GM21723 (cell line): ENCODE measurements at regions not wholly inside any gene's neighbourhood (a gene's known extent, or its start where the extent isn't known, plus 50 kb on each side); places are given as distances from the start of the nearest gene placed in this dataset.

Experiments used
- ATAC-seq: cut with Tn5 transposase; IDR thresholded peaks from one replicate; pipeline ENCODE4 v1.9.1; 2021; ENCODE audit warnings: mild to moderate bottlenecking, moderate library complexity; ENCODE audit not compliant: unreplicated experiment

DNA sequence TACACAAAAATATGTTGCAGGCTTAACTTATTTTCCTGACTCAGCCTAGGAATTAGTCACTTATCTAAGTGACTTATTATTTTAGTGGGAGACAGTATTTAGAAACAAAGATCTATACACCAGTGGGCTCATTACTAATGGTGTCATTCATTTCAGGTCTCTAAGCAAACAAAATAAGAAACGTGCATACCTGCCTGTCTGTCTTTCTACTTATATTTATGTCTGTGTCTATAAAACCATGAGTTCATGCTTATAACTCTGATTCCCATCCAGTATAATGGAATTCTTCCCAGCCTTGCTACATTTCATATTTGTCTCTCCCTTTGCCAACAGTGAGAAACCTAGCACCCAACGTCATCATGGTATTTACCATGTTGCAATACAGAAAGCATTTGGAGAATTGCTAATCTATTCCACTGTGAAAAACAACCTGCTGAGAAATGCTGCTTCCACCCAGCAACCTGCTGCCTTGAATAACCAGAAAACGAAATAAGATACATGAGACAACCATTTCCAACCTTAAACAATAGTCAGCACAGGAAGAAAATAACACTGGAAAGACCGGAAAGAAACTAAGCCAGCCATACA lies 501.0 kb downstream of the GLRX3 start:
- no peak for ATAC-seq

DNA sequence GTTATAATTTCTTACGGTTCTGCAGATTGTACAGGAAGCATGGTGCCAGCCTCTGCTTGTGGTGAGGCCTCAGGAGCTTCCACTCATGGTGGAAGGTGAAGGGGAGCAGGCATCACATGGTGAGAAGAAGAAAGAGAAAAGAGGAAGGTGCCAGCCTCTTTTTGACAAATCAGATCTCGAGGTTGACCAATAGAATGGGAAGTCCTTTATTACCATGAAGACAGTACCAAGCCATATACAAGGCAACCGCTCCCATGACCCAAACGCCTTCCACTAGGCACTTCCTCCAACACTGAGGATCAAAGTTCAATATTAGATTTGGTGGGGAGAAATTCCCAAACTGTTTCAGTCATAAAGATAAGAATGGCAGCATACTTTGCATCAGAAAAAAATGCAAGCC lies 502.8 kb downstream of the GLRX3 start:
- ATAC-seq, result no peak

DNA sequence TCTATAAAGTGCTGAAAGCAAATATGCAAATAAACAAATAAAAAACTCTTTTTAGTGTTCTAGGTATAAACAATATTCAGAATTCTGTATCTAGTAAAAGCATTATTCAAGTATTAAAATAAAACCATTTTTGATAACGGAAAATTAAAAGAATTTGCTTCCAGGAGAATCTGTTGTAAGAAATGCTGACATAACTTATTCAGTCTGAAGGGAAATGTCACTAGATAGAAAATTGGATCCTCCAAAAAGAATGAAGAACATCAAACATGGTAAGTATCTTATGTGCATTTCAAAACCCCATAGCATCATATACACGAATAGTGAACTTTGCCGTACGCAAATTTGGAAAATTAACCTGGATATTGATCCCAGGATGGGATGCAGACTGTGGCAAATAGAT lies 506.7 kb downstream of the GLRX3 start:
- no peak for ATAC-seq

DNA sequence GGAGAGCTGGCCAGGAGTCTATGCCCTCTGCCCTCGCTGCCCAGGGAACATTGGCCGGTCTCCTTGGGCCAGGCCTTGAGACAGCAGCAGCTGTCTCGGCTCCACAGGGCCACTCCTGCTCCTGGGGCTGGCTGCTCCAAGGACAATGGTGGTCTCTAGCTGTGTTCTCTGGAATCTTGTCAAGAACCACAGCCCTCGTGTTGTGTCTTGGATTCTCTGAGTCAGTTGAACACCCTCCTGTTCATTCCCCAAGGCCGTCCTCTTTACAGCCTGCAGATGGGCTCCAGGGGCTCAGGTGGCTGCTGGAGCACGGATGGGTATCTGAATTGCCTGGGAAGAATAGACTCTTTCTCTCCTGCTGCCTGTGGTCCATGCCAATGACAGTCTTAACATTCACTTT lies 511.1 kb downstream of the GLRX3 start:
- no peak for ATAC-seq

DNA sequence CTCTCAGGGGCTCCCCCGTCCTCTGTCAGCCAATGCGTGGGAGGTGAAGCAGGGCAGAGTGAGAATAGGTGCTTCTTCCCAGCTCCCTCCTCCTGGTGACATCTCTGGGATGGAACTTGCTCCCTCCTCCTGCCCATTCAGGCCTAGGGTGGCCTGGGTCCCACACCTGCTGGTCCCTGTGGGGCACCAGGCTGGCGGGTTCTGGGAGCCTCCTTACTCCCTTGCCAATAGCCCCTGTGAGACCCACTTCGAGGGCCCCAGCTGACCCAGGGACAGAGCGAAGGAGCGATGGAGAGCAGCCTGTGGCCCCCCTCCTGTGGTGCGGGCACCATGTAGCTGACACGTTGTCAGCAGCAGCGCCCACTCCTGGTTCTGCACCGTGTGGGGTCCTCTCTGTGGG lies 512.6 kb downstream of the GLRX3 start:
- ATAC-seq, result no peak

DNA sequence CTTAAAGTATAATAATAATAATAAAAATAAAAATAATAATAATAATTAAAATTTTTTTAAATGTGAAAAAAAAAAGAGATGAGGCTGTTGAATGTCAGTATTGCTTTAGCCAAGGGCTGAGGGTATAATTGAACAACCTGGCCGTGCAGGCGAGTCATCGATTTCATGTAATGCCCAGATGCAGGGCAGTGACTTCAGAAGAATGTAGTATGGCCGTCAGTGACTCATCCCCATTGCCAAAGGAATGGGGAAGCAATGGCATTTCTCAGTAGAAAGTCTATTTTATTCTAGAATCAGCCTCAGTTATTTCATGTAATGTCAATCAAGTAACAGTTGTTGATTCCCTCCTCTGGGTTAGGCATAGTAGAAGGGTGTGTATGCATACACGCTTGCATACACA lies 516.4 kb downstream of the GLRX3 start:
- ATAC-seq, result no peak

DNA sequence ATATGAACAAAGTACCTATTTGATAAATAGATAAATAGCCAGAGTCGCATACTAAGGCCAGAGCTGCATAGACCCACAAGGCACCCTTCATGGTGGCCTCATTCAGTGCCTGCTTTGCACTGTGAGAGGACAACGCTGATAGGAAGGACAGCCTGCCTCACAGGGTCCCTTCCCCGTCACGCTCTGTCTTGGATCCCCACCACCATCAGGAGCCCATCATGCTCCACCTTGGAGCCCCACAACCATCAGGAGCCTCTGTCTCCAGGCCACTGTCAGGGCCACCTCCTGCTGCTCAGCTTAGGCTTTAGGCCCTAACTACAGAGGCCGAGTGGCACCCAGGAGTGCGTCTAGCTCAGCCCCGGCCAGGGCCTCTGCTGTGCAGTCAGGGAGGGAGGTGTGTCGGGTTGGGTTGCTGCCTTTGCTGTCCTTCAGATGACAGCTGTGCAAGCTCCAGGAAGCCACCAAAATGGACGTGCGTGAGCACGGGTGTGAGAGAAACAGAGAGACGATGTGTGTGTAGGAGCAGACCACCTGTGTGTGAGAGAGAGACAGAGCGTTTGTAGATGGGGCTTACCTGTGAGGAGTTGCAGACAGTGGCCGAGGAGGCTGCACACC lies 516.9 kb downstream of the GLRX3 start:
- no peak for ATAC-seq

DNA sequence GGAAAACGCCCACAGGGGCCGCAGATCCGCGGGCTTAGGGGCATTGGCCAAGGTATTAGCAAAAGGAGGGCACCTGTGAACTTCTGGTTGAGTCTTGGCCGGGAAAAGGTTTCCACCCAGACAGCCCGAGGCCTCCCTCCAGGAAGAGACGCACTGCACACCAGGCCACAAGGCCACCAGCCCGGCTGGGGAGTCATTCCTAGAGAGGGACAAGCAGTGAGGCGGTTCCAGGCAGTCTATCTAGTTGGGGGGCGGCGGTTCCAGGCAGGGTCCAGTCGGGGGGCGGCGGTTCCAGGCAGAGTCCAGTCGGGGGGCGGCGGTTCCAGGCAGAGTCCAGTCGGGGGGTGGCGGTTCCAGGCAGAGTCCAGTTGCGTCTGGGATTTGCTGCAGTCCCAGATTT lies 518.5 kb downstream of the GLRX3 start:
- ATAC-seq, result no peak

DNA sequence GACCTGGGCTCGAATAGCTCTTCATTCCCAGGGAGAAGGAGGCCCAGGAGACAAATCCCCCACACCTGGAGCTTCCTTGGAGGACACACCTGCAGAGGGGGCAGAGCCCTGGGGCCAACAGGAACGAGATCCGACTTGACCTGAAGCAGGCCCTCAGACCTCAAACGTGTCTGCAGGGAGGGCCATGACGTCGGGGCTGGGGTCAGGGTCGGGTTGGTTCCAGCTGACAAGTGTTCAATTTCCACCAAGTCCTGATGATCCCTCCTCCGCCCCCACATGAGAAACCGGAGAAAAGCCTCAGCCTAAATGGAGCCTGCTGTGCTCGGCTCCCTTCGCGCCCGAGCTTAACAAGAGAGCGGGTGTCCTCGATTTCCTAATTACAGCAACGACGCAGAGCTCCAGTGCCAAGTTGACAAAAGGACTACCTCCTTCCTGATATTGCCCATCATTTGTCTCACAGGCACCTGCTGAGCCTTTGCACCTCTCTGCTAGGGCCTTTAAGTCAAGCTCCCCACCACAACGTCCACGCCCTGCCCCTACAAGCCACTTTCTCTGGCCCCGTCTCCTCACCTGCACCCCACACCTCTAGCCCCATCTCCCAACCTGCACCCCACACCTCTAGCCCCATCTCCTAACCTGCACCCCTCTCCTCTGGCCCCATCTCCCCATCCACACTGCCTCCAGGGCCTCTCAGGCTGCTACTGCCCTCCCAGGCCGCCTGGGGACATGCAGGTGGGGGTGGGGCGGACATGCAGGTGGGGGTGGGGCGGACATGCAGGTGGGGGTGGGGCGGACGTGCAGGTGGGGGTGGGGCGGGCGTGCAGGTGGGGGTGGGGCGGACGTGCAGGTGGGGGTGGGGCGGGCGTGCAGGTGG lies 519.4 kb downstream of the GLRX3 start:
- no peak for ATAC-seq

DNA sequence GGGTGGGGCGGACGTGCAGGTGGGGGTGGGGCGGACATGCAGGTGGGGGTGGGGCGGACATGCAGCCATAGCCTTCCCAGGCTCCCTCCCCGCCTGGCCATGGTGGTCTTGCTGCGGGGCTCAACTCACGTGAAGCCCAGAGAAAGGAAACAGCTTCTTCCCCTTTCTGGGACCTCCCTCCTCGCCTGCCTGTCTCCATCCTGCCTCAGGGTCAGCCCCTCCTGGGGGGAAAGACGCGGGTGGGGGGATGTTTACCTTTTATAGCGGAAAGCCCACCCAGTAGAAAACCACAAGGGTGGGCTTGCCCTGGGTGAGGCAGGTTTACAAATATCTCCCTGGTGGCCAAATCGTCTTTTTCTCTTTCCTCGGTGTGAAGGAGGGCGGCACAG lies 520.0 kb downstream of the GLRX3 start:
- ATAC-seq, result no peak

DNA sequence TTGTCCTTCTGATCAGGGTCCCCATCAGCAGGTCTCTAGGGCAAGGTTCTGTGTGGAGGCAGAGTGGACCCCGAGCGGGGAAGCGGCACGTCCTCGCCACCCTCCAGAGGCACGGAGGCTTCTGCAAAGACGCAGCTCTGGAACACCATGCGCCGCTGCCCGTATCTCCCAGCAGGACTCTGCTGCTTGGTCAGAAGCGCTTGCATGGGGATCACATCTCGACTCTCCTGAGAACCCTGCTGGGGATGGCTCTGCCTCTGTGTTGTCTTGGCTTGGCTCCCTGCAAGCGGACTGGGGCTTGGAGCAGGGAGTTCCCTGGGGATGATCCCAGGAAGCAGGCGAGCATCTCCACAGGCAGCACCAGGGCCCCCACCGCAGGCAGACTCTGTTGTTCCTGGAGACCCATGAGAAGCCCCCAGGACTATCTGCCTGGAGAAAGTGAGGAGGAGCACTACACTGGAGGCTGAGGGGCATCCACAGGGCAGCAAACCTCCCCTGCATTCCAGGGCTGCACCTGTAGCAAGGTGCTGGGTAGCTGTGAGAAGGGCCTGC lies 520.5 kb downstream of the GLRX3 start:
- ATAC-seq, result no peak

DNA sequence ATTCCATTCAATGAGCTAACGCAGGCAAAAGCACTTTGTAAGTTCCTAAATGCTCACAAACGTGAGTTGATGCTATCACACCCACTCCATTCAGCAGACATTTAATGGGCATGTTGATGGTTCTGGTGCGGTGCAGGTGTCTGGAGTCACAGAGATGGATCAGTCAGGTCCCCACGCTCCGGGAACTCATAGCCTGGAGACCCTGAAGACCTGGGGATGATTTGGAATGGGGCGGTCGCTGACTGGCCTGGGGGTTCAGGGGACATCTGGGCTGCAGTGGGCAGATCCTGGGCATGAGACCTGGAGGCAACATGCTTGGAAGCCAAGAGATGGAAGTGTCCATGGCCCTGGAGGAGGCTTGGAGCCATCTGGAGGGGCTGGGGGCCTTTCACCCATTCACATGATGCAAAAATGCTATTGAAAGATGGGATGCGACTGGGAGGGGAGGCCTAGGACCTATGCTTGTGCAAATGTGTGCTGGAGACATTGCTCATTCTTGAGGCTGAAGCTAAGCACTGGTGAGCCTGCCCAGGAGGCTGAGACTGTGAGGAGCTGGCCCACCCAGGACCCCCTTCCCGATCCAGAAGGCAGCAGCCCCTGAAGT lies 522.6 kb downstream of the GLRX3 start:
- no peak for ATAC-seq

DNA sequence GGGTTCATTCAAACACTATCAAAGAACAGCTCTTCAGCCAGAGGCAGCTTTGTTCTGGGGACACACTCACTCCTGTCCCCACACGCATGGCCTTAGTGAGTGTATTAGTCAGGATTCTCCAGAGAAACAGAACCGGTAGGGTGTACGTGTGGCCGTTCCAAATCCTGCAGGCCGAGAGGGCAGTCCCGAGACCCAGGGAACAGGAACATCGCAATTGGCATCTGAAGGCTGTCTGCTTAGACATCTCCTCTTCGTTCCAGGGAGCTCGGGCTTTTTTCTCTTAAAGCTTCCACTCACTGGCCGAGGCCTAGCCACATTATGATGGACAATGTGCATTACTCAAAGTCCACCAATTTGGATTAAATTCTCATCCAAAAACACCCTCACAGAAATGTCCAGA lies 523.3 kb downstream of the GLRX3 start:
- no peak for ATAC-seq

DNA sequence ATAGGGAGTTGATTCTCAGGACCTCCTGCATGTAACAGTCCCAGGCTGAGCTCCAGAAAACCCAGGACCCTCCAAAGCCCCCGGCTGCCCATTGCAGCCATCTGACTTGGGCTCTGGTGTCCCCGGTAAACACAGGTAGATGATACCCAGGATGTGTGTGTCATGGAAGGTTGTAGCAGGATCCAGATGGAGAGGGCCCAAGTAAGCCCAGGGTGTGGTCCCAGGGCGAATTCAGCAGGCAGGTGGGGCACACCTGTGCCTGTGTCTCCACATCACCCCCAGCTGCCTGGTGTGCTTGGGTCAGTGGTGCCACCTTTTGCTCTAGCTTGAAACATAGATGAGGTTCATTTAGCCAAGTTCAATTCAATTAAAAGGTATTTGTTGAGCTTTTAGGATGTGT lies 524.1 kb downstream of the GLRX3 start:
- ATAC-seq, result no peak

DNA sequence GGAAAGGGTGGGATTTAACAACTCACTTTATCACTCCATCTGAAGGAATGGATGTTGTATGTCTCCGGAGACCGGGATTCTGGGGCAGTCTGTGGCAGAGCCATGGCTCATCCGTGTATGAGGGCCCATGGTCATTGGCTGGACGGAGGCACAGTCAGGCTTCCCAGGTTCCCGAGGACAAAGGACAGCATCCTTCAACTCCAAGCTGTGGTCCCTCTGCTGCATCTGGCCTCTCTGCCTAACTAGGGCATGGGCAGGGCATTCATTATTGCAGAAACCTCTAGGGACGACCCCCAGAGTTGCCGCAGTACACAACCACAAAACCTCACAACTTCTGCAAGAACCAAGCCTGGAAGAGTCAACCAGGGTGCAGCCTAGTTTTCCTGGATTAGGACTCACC lies 525.2 kb downstream of the GLRX3 start:
- no peak for ATAC-seq

DNA sequence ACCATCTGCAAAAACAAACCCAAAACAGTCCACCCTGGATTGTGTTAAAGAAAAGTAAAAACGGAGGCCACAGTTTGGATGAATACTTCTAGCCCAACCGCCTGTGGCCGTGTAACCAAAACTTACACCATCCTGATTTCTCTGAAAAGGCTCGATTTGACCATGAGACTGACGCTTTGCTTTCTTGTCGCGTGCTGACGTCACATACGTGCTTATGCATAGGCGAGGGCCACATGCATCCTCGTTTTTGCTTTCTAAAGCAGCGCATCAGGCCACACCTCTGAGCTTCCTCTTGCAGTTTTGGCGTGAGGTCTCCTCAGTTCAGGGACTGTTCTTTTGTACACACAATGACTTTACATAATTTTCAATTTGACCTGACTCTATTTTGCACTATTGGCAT lies 526.6 kb downstream of the GLRX3 start:
- ATAC-seq, result no peak

DNA sequence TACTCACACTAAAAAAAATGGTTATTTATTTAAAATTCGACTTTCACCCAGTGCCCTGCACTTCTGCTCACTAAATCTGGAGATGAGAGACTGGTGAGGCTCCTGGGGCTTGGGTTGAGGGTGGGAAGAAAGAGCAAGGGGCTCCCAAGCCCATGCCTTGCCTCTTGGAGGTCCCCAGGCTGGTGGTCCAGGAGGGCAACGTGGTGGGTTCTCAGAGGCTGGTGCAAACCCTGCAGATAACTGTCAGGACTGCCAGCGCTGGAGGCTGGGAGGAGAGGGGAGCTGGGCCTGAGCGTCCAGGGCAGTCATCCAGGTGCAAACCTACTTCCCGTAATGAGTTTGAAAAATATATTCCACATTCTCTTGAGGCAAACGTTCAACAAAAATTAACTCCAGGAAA lies 528.3 kb downstream of the GLRX3 start:
- ATAC-seq, result no peak

DNA sequence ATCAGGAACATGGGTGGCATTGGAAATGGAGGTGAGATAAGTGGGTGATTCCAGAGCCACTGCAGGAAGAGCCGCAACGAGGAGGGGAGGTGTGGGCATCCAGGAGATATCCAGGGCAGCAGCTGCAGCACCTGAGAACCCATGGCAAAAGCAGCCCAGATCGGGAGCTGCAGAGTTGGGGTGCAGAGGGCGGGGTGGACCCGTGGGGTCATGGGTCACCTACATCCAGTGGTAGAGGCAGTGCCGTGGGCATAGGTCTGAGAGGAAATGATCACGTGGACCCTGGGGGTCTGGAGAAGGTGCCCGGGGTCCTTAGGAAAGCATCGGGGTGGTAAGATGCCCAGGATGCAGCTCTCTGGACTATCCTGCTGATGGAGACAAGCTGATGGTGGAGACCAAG lies 530.0 kb downstream of the GLRX3 start:
- no peak for ATAC-seq

DNA sequence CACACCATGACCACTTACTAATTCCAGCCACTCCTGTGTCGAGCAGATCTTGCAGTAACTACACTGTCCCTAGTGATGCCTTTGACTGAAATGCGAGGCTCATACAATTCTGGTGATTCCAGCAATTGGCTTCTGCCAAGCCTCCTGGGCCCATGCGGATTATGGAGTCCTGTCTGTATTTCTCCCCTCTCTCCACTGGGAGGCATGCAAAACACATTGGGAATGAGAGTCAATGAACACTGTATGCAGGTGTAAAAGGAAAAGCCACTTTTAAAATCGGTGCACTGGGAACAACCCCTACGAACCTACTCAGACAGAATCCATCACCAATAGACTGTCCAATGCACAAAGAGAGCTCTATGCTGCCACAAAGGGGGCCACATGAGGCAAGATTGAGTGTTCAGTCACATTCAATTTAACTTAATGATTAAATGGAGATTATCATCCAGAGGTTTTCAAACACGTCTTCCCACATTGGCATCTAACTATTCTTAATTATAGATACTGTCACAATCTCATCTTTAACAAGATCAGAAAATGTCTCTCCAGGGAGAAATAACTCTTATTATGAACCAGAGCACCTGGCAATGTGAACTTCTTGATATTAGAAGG lies 550.6 kb downstream of the GLRX3 start:
- no peak for ATAC-seq

DNA sequence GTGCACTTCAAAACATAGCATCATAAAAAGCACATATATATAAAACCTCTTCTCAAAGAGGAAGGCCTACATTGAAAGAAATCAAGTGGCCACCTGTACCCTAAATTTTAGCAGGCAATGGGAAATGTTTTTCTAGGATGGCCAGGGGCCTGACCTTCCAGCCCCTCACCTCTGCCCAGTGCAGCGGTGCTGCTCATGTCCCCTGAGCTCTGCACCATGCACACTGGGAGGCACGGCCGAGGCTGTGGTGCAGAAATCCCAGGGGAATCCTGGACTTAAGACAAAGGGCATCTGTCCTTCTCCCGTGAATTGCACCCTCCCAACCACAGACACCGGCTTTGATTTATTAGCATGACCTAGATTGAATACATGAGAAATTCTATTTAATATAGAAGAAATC lies 551.4 kb downstream of the GLRX3 start:
- no peak for ATAC-seq
